Psoas muscle (tissue), 7 donors: ENCODE measurements at regions not wholly inside any gene's neighbourhood (a gene's known extent, or its start where the extent isn't known, plus 50 kb on each side); places are given as distances from the start of the nearest gene placed in this dataset.
"Not testable (repeated sequence)": the region's sequence is repeated elsewhere in the genome, so short reads cannot be mapped to it uniquely, and the experiment has no call there.

ENCODE experiments used
- ATAC-seq, 4 donors: fragments of 200-7000 bp; cut with Tn5 transposase; one replicate each; pipeline ENCODE4 v1.9.1; 2020; ENCODE audit warnings: moderate library complexity in 3 of 4, mild to moderate bottlenecking in 2 of 4
- DNase-seq, 2 donors: peaks; one replicate each; pipeline ENCODE4 v3.0.0-alpha.2; 2020
- H3K27ac ChIP-seq: fragments of 200-600 bp; one replicate; pipeline ENCODE4 v1.8.0; 2022
- H3K27me3 ChIP-seq, 3 donors: fragments of 200-600 bp in 1 of 3; one replicate each; pipeline versions ENCODE4 v1.6.1 to v1.8.0; 2013 to 2022; ENCODE audit warnings: low read length in 2 of 3, mild to moderate bottlenecking in 2 of 3, moderate library complexity in 1 of 3; ENCODE audit not compliant: insufficient read depth in 3 of 3
- H3K36me3 ChIP-seq, 2 donors: fragments of 200-600 bp in 1 of 2; one replicate each; pipeline versions ENCODE4 v1.6.1 to v1.8.0; 2013 to 2022; ENCODE audit warnings: low read depth in 1 of 2, mild to moderate bottlenecking in 1 of 2, moderate library complexity in 1 of 2; ENCODE audit not compliant: insufficient read depth in 1 of 2
- H3K4me1 ChIP-seq: fragments of 200-600 bp; one replicate; pipeline ENCODE4 v1.8.0; 2022
- H3K4me3 ChIP-seq: fragments of 200-600 bp; one replicate; pipeline ENCODE4 v1.8.0; 2022; ENCODE audit warnings: mild to moderate bottlenecking
- H3K9me3 ChIP-seq: fragments of 200-600 bp; one replicate; pipeline ENCODE4 v1.8.0; 2022
- WGBS, 3 donors: extraction: QIAGEN DNeasy Blood & Tissue Kit; methylation state at CpG; one replicate each; pipeline versions ENCODE4 v1.1.6 to v1.1.7; 2013; 5-methylcytosine and 5-hydroxymethylcytosine counted together
- intact Hi-C, 2 donors: fragments of 100-400 bp; cut with DNase I; formaldehyde crosslinking; loops; one replicate each; pipeline versions ENCODE4 v1.11.0 to v1.14.2; 2022
- TF ChIP-seq, protein P1 (sequence below): fragments of 200-600 bp; IDR thresholded peaks from one replicate; pipeline ENCODE4 v1.8.0; 2022; ENCODE audit warnings: antibody characterized with exemption
- donor health status: healthy with polysubstance abuse.
- donor health status: DM: no; HTN: no; CAD: no; lungs with moderate emphysema.
- donor health status: Bipolar disorder and iron deficiency.
- donor health status: healthy.
- donor health status: DM: yes; HTN: yes; CAD: no.
- donor health status: DM: no; HTN: no; CAD: no.
- donor health status: DM: yes; HTN: yes; CAD: no.

GRCh38 chr3:6746443-6746842 is 114.5 kb upstream of the GRM7 start:
- DNase-seq (no peak), ATAC-seq (no peak)
- TF ChIP-seq, protein P1, sequence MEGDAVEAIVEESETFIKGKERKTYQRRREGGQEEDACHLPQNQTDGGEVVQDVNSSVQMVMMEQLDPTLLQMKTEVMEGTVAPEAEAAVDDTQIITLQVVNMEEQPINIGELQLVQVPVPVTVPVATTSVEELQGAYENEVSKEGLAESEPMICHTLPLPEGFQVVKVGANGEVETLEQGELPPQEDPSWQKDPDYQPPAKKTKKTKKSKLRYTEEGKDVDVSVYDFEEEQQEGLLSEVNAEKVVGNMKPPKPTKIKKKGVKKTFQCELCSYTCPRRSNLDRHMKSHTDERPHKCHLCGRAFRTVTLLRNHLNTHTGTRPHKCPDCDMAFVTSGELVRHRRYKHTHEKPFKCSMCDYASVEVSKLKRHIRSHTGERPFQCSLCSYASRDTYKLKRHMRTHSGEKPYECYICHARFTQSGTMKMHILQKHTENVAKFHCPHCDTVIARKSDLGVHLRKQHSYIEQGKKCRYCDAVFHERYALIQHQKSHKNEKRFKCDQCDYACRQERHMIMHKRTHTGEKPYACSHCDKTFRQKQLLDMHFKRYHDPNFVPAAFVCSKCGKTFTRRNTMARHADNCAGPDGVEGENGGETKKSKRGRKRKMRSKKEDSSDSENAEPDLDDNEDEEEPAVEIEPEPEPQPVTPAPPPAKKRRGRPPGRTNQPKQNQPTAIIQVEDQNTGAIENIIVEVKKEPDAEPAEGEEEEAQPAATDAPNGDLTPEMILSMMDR = no peak
- Histone ChIP-seq H3K36me3 (no peaks in the 10 kb centered on the region), H3K27me3 (no peaks in the 10 kb centered on the region), H3K9me3 (no peaks in the 10 kb centered on the region), H3K27ac (no peak overlapping the region), H3K4me1 (no peaks in the 10 kb centered on the region), H3K4me3 (no peak overlapping the region)
- intact Hi-C loops = no loop called here
- 83 to 88% (median 87%) methylated on average over 9 of the region's 9 CpGs for WGBS, 3 donors

GRCh38 chr3:6747017-6747416 is 113.9 kb upstream of the GRM7 start:
- intact Hi-C loops = no loop called here
- 71 to 78% (median 77%) methylated on average over 4 of the region's 4 CpGs for WGBS, 3 donors
- TF ChIP-seq, protein P1 = no peak
- no peak for ATAC-seq
- H3K4me1 ChIP-seq = no peaks in the 10 kb centered on the region
- H3K36me3 ChIP-seq = no peaks in the 10 kb centered on the region
- no peak overlapping the region for H3K27ac ChIP-seq
- no peaks in the 10 kb centered on the region for H3K27me3 ChIP-seq
- no peak for DNase-seq
- no peak overlapping the region for H3K4me3 ChIP-seq
- H3K9me3 ChIP-seq = no peaks in the 10 kb centered on the region

- no peak for DNase-seq
- ATAC-seq = no peak
- Histone ChIP-seq H3K27me3 (no peaks in the 10 kb centered on the region), H3K36me3 (no peaks in the 10 kb centered on the region), H3K4me3 (no peak overlapping the region), H3K27ac (no peak overlapping the region), H3K4me1 (no peaks in the 10 kb centered on the region), H3K9me3 (peaks cover 5% of the 10 kb centered on the region)
- TF ChIP-seq, protein P1 = no peak
- intact Hi-C loops = no loop called here
These were observed 110.1 kb upstream of the GRM7 start for GRCh38 chr3:6750782-6751181.

GRCh38 chr3:6753536-6753935 is 107.4 kb upstream of the GRM7 start:
- 77 to 91% (median 81%) methylated on average over 2 of the region's 2 CpGs for WGBS, 3 donors
- Histone ChIP-seq H3K36me3 (no peaks in the 10 kb centered on the region), H3K9me3 (peaks cover 5% of the 10 kb centered on the region), H3K27ac (no peak overlapping the region), H3K4me1 (no peaks in the 10 kb centered on the region), H3K27me3 (no peaks in the 10 kb centered on the region), H3K4me3 (no peak overlapping the region)
- intact Hi-C loops = no loop called here
- ATAC-seq = no peak
- TF ChIP-seq, protein P1 = no peak
- no peak for DNase-seq

DNA sequence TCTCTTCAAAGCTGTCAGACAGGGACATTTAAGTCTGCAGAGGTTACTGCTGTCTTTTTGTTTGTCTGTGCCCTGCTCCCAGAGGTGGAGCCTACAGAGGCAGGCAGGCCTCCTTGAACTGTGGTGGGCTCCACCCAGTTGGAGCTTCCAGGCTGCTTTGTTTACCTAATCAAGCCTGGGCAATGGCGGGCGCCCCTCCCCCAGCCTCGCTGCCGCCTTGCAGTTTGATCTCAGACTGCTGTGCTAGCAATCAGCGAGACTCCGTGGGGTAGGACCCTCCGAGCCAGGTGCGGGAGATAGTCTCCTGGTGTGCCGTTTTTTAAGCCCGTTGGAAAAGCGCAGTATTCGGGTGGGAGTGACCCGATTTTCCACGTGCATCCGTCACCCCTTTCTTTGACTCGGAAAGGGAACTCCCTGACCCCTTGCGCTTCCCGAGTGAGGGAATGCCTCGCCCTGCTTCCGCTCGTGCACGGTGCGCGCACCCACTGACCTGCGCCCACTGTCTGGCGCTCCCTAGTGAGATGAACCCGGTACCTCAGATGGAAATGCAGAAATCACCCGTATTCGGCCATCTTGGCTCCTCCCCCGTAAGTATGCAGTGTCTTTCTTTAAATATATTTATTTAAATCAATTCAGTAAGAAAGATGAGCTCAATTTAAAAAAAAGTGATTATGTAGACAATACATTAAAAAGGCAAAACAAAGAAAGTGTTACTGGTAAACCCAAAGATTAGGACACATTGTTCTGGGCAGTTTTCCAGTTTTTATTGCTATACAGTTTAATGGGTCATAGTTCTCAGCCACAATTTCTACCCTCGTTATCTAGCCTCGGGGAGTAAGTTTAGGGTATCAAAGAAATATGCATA is 91.2 kb upstream of the GRM7 start:
- ATAC-seq, H3K27me3 ChIP-seq, H3K36me3 ChIP-seq, H3K9me3 ChIP-seq, H3K27ac ChIP-seq, intact Hi-C loops, H3K4me3 ChIP-seq, DNase-seq, H3K4me1 ChIP-seq: not testable (repeated sequence)
- 91 to 92% (median 92%) methylated on average over 28 of the region's 32 CpGs for WGBS, 3 donors
